Endodermal cell (in vitro differentiated cells): ENCODE measurements at regions not wholly inside any gene's neighbourhood (a gene's known extent, or its start where the extent isn't known, plus 50 kb on each side); places are given as distances from the start of the nearest gene placed in this dataset.
A peak's percentile ranks its signal among the peaks of the same experiment; 100 is the strongest.

Experiments
- DNase-seq: peaks from one replicate; pipeline ENCODE4 v3.0.0-alpha.2; 2017
- H3K27ac ChIP-seq: 2 replicates; pipeline ENCODE4 v1.5.1; 2013; ENCODE audit warnings: mild to moderate bottlenecking, low read depth, low read length, moderate library complexity
- H3K27me3 ChIP-seq: 2 replicates; pipeline ENCODE4 v1.6.1; 2013; ENCODE audit warnings: mild to moderate bottlenecking, low read length, moderate library complexity; ENCODE audit not compliant: insufficient read depth, control insufficient read depth, poor library complexity, severe bottlenecking
- H3K36me3 ChIP-seq: 2 replicates; pipeline ENCODE4 v1.7.0; 2013; ENCODE audit warnings: mild to moderate bottlenecking, low read length, moderate library complexity; ENCODE audit not compliant: control insufficient read depth, insufficient read depth
- H3K4me1 ChIP-seq: one replicate; pipeline ENCODE4 v1.7.0; 2013; ENCODE audit warnings: low read length; ENCODE audit not compliant: control insufficient read depth, insufficient read depth
- H3K4me3 ChIP-seq: 2 replicates; pipeline ENCODE4 v1.5.1; 2013; ENCODE audit warnings: mild to moderate bottlenecking, low read length, moderate library complexity
- H3K9ac ChIP-seq: 2 replicates; pipeline ENCODE4 v1.6.1; 2013; ENCODE audit warnings: mild to moderate bottlenecking, low read length, moderate library complexity; ENCODE audit not compliant: poor library complexity, severe bottlenecking; ENCODE audit errors: extremely low read depth
- H3K9me3 ChIP-seq: 2 replicates; pipeline ENCODE4 v1.6.1; 2013; ENCODE audit warnings: mild to moderate bottlenecking, low read length, moderate library complexity; ENCODE audit not compliant: control insufficient read depth
- H3K27ac Mint-ChIP-seq: 2 replicates; pipeline ENCODE4 v1.8.0; 2020; ENCODE audit warnings: mixed read lengths
- H3K27me3 Mint-ChIP-seq: 2 replicates; pipeline ENCODE4 v1.8.0; 2021; ENCODE audit warnings: mild to moderate bottlenecking, mixed read lengths; ENCODE audit not compliant: insufficient read depth
- H3K36me3 Mint-ChIP-seq: 2 replicates; pipeline ENCODE4 v1.8.0; 2020; ENCODE audit warnings: low read depth, mixed read lengths
- H3K4me1 Mint-ChIP-seq: 2 replicates; pipeline ENCODE4 v1.8.0; 2020; ENCODE audit warnings: mixed read lengths
- H3K4me3 Mint-ChIP-seq: 2 replicates; pipeline ENCODE4 v1.8.0; 2020; ENCODE audit warnings: mild to moderate bottlenecking, moderate library complexity, mixed read lengths
- H3K9me3 Mint-ChIP-seq: 2 replicates; pipeline ENCODE4 v1.8.0; 2020; ENCODE audit warnings: mild to moderate bottlenecking, mixed read lengths
- WGBS, 2 experiments: methylation state at CpG; one replicate each; pipeline versions ENCODE4 v1.1.5 to v1.1.7; 2013; ENCODE audit warnings: missing lambda C conversion rate in 2 of 2, mixed read lengths in 1 of 2; ENCODE audit not compliant: insufficient coverage in 1 of 2, insufficient read length in 1 of 2; 5-methylcytosine and 5-hydroxymethylcytosine counted together
- TF ChIP-seq, protein P1 (sequence below): fragments of 200-600 bp; sonication (generic); conservative IDR thresholded peaks from 2 replicates; pipeline ENCODE4 v1.5.0; 2021; ENCODE audit warnings: antibody characterized with exemption, mild to moderate bottlenecking

DNA sequence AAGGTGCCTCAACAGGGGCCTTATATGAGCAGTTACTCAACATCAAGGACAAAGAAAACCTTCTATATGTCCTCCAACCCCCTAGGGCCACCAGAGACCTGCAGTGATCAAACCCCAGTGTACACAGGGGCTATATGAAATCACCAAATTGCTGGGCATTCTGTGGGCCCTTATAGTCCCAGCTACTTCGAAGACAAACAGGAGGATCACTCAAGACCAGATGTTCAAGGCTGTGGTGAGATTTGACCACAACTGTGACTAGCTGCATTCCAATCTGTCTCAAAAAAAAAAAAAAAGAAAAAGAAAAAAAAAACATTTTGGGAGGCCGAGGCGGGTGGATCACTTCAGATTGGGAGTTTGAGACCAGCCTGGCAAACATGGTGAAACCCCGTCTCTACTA lies 51.0 kb upstream of the PRB2 start:
- TF ChIP-seq, protein P1, sequence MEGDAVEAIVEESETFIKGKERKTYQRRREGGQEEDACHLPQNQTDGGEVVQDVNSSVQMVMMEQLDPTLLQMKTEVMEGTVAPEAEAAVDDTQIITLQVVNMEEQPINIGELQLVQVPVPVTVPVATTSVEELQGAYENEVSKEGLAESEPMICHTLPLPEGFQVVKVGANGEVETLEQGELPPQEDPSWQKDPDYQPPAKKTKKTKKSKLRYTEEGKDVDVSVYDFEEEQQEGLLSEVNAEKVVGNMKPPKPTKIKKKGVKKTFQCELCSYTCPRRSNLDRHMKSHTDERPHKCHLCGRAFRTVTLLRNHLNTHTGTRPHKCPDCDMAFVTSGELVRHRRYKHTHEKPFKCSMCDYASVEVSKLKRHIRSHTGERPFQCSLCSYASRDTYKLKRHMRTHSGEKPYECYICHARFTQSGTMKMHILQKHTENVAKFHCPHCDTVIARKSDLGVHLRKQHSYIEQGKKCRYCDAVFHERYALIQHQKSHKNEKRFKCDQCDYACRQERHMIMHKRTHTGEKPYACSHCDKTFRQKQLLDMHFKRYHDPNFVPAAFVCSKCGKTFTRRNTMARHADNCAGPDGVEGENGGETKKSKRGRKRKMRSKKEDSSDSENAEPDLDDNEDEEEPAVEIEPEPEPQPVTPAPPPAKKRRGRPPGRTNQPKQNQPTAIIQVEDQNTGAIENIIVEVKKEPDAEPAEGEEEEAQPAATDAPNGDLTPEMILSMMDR, result no peak
- Mint-ChIP-seq H3K36me3 (no peaks in the 10 kb centered on the region), H3K27me3 (no peaks in the 10 kb centered on the region), H3K4me1 (no peaks in the 10 kb centered on the region), H3K27ac (no peak overlapping the region), H3K9me3 (no peaks in the 10 kb centered on the region), H3K4me3 (no peak overlapping the region)
- DNase-seq, result no peak
- H3K27me3 ChIP-seq, result no peaks in the 10 kb centered on the region
- no peaks in the 10 kb centered on the region for H3K36me3 ChIP-seq
- 91 to 97% methylated on average over 4 of the region's 4 CpGs for WGBS, 2 experiments
- H3K9me3 ChIP-seq, result no peaks in the 10 kb centered on the region
- no peak overlapping the region for H3K4me3 ChIP-seq
- H3K9ac ChIP-seq, result no peak overlapping the region
- H3K4me1 ChIP-seq, result no peaks in the 10 kb centered on the region
- H3K27ac ChIP-seq, result no peak overlapping the region

DNA sequence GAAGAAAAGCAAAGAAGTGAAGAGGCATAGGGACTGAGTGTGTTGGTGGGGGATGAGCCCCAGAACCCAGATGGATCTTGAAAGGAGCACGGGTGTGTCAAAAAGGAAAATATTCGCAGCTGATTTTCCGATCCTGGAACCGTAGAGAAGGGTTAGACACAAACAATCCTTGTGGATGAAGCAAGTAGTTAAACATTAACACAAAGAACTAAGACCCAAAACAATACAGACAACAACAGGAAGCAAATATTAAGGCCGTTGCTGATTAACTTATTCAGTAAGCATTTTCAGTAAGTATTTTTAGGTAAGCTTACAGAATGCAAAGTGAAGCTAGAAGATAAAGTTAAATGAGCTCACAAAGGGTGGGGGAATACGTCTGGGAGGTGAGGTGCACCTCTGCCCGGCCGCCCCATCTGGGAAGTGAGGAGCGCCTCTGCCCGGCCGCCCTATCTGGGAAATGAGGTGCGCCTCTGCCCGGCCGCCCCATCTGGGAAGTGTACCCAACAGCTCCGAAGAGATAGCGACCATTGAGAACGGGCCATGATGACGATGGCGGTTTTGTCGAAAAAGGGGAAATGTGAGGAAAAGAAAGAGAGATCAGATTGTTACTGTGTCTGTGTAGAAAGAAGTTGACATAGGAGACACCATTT lies 62.8 kb upstream of the PRB2 start:
- Histone ChIP-seq H3K27ac (no peak overlapping the region), H3K9ac (no peak overlapping the region), H3K36me3 (no peaks in the 10 kb centered on the region), H3K27me3 (no peaks in the 10 kb centered on the region), H3K4me3 (no peak overlapping the region), H3K4me1 (no peaks in the 10 kb centered on the region), H3K9me3 (no peaks in the 10 kb centered on the region)
- H3K4me3 Mint-ChIP-seq, result no peak overlapping the region
- 90 to 100% methylated on average over 1 to 20 of the region's 20 CpGs for WGBS, 2 experiments
- peaks cover 3% of the 10 kb centered on the region for H3K36me3 Mint-ChIP-seq
- TF ChIP-seq, protein P1, result no peak
- H3K27ac Mint-ChIP-seq, result no peak overlapping the region
- H3K4me1 Mint-ChIP-seq, result peaks cover 17% of the 10 kb centered on the region
- H3K27me3 Mint-ChIP-seq, result no peaks in the 10 kb centered on the region
- DNase-seq, result no peak
- H3K9me3 Mint-ChIP-seq, result peaks cover 14% of the 10 kb centered on the region

DNA sequence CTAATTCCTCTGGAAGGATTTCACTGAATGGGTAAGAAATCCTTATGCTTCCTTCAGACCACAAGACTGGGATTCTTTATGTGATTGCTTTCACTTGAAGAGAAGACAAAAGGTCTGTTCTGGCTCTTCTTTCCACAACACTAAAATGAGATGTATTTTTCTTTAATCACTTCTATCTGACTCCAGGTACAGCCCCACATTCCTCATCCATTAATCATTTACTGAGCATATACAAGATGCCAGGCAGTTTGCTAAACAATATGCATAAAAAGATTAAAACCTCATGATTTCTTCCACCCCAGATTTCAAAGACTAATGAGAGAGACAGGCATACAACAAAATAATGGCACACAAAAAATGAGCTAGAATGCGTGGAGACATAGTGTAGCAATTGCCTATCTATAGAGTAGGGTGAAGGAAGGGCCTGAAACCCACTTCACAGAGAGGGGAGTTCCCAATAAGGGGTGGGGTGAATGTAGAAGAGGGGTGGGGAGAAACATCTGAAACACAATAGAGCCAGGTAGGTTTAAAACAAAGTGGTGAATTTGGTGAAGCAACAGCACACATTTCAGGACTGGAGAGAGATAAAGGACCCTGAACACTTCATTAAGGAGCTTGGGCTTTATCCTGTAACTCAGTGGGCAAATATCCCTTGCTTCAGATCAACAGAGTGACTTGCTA lies 65.1 kb upstream of the PRB2 start:
- Histone ChIP-seq H3K9ac (no peak overlapping the region), H3K36me3 (no peaks in the 10 kb centered on the region), H3K4me1 (no peaks in the 10 kb centered on the region), H3K27ac (no peak overlapping the region), H3K27me3 (no peaks in the 10 kb centered on the region), H3K4me3 (no peak overlapping the region), H3K9me3 (no peaks in the 10 kb centered on the region)
- peaks cover 3% of the 10 kb centered on the region for H3K36me3 Mint-ChIP-seq
- no peak overlapping the region for H3K4me3 Mint-ChIP-seq
- no peak overlapping the region for H3K27ac Mint-ChIP-seq
- peak; percentile 52 for DNase-seq
- H3K4me1 Mint-ChIP-seq, result peaks cover 13% of the 10 kb centered on the region
- H3K27me3 Mint-ChIP-seq, result no peaks in the 10 kb centered on the region
- WGBS, 2 experiments, result 85% methylated on average over 1 of the region's 1 CpG; no CpG with 5 or more reads in 1 of the 2 experiments
- peaks cover 16% of the 10 kb centered on the region for H3K9me3 Mint-ChIP-seq
- TF ChIP-seq, protein P1, result no peak
